ENCODE measurements at regions not wholly inside any gene's neighbourhood (a gene's known extent, or its start where the extent isn't known, plus 50 kb on each side); places are given as distances from the start of the nearest gene placed in this dataset.
"Not testable (repeated sequence)": the region's sequence is repeated elsewhere in the genome, so short reads cannot be mapped to it uniquely, and the experiment has no call there.

- DNase-seq = no peak
Measured at GRCh38 chr6:121698617-121699016, 263.2 kb downstream of the GJA1 start.

- not testable (repeated sequence) for DNase-seq
Measured at GRCh38 chr6:121703129-121703528, 267.7 kb downstream of the GJA1 start.

DNA sequence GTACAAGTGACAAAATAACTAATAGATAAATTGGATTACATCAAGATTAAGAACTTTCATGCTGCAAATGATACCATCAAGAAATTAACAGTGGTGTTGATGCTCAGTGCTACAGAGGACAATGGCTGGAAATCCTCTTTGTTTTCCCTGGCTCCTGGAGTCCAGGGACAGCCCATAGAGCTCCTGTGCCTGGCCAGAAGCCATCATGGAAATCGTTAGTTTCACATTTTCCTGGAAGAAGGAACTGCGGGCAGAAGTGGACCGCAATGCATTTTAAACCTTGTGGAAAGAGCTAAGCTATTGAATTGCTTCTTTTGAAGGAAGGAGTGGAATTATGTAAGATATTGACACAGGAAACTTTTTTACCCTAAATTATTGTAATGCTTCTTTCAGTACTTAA lies 276.0 kb downstream of the GJA1 start:
- DNase-seq = no peak

GRCh38 chr6:121717686-121718085 lies 282.2 kb downstream of the GJA1 start:
- DNase-seq = no peak

DNA sequence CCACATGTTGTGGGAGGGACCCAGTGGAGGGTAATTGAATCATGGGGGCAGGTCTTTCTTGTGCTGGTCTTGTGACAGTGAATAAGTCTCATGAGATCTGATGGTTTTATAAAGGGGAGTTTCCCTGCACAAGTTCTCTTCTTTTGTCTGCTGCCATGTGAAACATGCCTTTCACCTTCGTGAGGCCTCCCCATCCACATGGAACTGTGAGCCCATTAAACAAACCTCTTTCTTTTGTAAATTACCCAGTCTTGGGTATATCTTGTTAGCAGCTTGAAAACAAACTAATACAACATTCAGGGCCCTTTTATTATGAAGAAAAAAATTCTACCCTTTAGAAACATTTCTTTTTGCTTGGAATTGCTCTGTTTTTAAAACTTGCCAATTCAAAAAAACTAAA lies 285.4 kb downstream of the GJA1 start:
- not testable (repeated sequence) for DNase-seq

- DNase-seq = no peak
Measured at GRCh38 chr6:121723623-121724022, 288.2 kb downstream of the GJA1 start.

DNA sequence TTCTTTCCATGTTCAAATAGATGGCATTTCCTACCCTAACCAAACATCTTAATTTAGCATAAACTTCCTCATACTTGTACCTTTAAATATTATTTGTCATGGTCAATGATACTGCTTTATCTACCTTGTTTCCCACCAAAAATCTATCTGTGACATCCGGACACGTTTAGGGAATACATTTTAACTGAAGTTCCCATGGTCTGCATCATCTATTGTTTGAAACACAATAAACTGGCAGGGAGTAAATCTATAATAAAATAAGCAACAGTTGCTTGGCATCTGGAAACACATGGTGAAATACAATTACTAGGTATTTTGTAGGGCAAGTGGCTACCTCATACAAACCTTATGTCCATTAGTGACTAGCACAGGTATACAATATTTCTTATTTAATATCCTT lies 289.1 kb downstream of the GJA1 start:
- DNase-seq = no peak

- DNase-seq = no peak
Measured at GRCh38 chr6:121726596-121726995, 291.1 kb downstream of the GJA1 start.

DNA sequence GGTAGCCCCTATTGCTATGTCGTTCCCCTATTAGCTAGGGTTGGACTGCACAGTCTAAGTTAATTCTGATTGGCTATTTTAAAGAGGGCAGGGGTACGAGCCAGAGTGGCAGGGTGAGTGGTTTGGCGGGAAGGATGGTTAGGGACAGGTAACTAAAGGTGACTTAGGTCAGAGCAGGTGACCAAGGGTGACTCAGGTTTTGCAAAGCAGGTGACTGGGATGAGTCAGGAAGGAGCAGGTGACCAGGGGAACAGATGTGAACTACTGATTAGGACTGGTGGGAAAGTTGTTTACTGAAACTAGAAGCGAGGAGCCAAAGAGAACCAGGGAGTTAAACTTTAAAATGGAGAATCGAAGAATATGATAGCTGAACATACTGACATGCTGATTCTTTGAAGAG lies 295.2 kb downstream of the GJA1 start:
- DNase-seq = no peak

GRCh38 chr6:121731381-121731780 lies 295.9 kb downstream of the GJA1 start:
- no peak for DNase-seq

DNA sequence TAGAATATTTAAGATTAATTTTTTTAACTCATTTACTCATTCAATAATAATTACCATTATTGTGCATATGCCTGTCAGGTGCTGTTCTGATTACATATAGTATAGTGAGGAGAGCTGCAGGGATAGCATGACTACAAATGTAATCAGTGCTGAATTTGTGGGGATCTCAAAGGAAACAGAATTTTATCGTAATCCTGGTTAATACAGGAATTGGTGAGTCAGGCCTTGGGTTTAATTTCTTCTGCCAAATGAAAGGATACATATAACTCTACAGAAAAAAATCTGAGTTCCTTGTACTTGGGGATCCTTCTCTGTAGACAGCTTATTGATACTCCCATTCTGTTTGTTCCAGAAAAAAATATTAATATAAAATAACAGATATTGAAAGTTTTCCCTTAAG lies 297.2 kb downstream of the GJA1 start:
- no peak for DNase-seq

DNA sequence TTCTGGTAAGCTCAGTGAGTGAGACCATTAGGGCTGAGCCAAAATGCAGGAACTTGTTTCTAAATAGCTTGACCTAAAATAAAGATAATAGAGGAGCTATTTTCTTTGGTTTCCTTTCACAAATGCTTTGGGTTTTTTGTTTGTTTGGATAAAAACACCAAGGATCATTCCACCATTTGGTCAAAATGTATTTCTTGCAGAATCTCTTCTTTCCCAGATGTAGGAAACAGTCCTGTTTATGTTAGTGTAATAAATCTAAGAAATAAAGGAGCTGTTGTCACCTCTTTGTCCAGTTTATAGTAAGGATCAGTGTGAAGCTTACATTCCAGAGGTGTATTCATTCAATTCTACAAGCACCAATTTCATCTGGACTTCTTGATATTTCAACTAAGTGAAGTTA lies 297.8 kb downstream of the GJA1 start:
- DNase-seq = no peak

- not testable (repeated sequence) for DNase-seq
Measured at GRCh38 chr6:121740188-121740587, 304.7 kb downstream of the GJA1 start.

DNA sequence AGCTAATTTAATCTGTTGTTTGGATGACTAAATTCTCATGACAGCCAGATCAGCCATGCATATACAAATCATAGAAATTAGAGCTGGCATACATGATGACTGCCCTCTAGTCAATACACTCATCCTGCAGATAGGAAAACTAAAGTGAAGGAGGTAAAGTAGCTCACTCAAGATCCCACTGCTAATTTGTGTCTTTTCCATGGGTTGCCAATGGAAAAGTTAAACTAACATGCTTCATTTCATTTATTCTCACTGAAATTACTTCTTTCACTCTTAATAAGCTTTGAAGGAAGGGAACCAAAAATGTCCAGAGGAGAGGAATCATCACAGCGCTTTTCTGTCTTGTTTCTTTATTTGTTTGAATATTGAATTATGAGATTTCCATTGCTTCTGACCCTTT lies 308.2 kb downstream of the GJA1 start:
- DNase-seq = no peak

DNA sequence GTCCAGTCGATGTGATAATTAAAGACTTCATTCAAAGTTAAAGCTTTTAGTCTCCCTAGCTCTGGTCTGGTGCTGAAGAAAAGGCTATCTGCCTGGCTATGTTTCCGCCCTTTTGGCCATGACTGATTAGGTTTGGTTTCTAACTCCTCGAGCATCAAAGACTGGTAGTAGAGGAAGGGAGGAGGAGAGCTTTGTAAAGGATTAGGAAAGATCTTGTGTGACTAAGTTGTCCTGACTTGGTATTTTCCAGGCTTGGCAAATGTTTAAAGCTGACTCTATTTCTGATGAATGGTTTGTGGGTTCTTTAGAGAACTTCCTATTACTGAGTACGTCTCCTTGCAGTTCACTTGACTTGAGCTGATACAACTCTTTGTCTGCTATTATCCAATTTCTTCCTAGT lies 312.9 kb downstream of the GJA1 start:
- no peak for DNase-seq

- DNase-seq = no peak
Measured at GRCh38 chr6:121748850-121749249, 313.4 kb downstream of the GJA1 start.

DNA sequence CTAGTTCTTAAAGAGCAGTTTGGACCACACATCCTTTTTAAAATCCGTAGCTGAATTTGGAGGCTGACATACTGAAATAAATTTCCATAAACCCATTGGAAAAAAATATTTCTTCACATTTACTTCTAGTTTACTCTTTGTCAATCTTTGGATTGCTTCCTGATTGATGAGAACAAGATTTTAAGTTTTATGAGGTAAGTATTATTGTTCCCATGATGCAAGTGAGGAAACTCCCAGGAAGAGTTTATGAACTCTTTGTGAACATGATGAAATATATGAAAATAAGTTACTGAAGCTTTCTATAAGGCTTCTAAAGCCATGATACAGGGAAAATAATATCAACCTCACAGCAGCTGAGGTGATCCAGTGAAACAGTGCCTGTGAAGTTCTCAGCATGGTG lies 320.0 kb downstream of the GJA1 start:
- no peak for DNase-seq

- no peak for DNase-seq
Measured at GRCh38 chr6:121756666-121757065, 321.2 kb downstream of the GJA1 start.

DNA sequence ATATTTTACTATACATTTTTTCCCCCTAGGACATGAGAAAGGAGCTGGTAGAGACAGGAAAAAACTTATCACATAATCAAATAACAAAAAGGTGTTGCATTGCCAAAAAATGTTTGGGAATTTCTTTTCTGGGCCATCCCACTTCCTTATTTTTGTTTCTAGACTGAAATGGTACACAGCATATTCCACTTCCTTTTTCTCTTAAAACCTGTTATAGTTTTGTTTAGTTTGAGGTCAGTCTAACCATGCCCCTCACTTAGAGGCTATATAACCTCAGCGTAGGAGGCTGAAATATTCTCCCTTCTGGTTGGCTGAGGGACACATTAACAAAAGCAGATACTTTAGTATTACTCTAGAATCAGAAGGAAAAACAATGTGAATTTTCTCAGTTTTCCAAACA lies 323.9 kb downstream of the GJA1 start:
- no peak for DNase-seq

DNA sequence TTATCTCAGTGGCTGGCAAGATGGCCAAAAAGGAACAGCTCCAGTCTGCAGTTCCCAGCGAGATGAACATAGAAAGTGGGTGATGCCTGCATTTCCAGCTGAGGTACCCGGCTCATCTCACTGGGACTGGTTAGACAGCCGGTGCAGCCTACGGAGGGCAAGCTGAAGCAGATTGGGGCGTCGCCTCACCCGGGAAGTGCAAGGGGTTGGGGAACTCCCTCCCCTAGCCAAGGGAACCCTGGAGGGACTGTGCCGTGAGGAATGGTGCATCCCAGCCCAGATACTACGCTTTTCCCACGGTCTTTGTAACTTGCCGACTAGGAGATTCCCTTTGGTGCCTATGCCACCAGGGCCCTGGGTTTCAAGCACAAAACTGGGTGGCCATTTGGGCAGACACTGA lies 324.7 kb downstream of the GJA1 start:
- no peak for DNase-seq

- no peak for DNase-seq
Measured at GRCh38 chr6:121760745-121761144, 325.3 kb downstream of the GJA1 start.

- no peak for DNase-seq
Measured at GRCh38 chr6:121764493-121764892, 329.0 kb downstream of the GJA1 start.

DNA sequence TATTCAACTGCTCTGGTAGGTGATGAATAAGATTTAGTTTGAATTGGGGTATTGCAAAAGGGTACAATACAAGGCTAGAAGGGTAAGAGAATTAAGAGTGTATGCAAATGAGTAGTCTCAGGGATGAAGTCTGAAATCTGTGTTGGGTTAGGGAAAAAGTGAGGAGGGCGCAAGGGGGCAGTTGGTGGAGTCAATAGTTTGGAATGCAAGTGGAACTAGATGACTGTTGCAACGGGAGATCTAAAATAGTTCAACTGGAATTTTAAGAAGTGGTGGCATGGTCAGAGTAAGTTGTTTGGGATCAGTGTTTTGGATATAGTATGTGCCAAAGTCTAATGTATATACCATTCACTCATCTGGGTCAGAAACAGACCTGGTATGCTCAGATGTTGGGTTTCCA lies 329.6 kb downstream of the GJA1 start:
- DNase-seq = no peak

GRCh38 chr6:121767211-121767610 lies 331.8 kb downstream of the GJA1 start:
- DNase-seq = no peak

DNA sequence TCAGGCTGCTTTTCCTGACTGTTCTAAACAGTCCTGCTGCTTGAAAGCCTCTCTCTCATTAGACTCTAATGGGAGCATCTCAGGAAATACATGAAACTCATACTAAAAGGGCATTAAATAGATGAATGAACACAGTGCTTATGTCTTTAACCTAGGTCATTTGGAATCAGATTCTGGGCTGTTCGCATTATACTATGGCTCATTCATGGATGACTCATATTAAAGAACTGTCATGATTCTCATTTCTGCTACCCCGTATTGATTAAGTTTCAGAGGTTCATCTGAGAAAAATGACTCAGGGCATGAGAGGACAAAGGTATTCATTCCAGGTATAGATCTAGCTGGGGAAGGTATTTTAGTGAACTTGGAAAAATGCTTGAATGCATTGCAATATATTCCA lies 335.5 kb downstream of the GJA1 start:
- DNase-seq = no peak

Measured in activated naive CD4-positive, alpha-beta T cell treated with anti-CD3 and anti-CD28 coated beads, Interleukin-2, amount 50 U/mL, for 16 hours (primary cell).